Hepatocyte (in vitro differentiated cells): ENCODE measurements at regions not wholly inside any gene's neighbourhood (a gene's known extent, or its start where the extent isn't known, plus 50 kb on each side); places are given as distances from the start of the nearest gene placed in this dataset.

ENCODE experiments used
- CTCF ChIP-seq: fragments of 200-600 bp; sonication (generic); IDR thresholded peaks from 2 replicates; pipeline ENCODE4 v1.5.1; 2016; ENCODE audit warnings: antibody characterized with exemption, mild to moderate bottlenecking; ENCODE audit not compliant: poor library complexity
- EZH2 ChIP-seq: fragments of 200-600 bp; sonication (generic); IDR thresholded peaks from 2 replicates; pipeline ENCODE4 v1.6.1; 2016; ENCODE audit warnings: antibody characterized with exemption, mild to moderate bottlenecking, borderline replicate concordance
- EZH2phosphoT487 ChIP-seq: fragments of 200-600 bp; sonication (generic); IDR thresholded peaks from one replicate; pipeline ENCODE4 v1.6.1; 2018; ENCODE audit warnings: antibody characterized with exemption, mild to moderate bottlenecking, low read depth, moderate library complexity; ENCODE audit not compliant: unreplicated experiment, severe bottlenecking

DNA sequence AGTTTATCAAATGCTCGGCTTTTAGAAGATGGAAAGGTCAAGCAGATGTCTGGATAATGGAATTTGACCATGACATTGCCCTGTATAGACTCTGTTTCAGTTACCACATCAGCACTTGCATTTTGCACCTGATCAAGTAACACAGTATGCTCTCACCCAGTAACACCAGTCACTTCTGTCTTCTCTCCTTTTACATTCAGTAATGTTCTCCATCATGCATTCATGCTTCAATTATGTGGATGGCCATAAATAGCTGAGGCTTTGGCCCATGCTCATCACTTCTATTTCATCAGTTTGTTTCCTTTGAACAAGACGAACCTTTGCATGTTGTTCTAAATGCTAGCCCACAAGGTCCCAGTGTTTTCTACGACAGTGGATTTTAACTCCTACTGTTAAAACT, 322.9 kb upstream of the ACVR2A start:
- TF ChIP-seq CTCF = no peak
- no peak for TF ChIP-seq EZH2
- no peak for TF ChIP-seq EZH2phosphoT487
